SK-N-MC (cell line): ENCODE measurements at regions not wholly inside any gene's neighbourhood (a gene's known extent, or its start where the extent isn't known, plus 50 kb on each side); places are given as distances from the start of the nearest gene placed in this dataset.

Experiments used
- DNase-seq: peaks from one replicate; pipeline ENCODE4 v3.0.0-alpha.2; 2011; ENCODE audit warnings: low read depth, low spot score
- H3K27ac ChIP-seq: fragments of 200-600 bp; sonication (generic); 2 replicates; pipeline ENCODE4 v1.5.1; 2016; ENCODE audit warnings: mixed run types
- H3K36me3 ChIP-seq: fragments of 200-600 bp; sonication (generic); 2 replicates; pipeline ENCODE4 v1.6.1; 2017; ENCODE audit warnings: antibody characterized with exemption, low read length, mixed read lengths; ENCODE audit not compliant: insufficient read depth
- H3K4me3 ChIP-seq: fragments of 200-600 bp; sonication (generic); 2 replicates; pipeline ENCODE4 v1.5.1; 2016
- H3K9ac ChIP-seq: fragments of 200-600 bp; sonication (generic); 2 replicates; pipeline ENCODE4 v1.8.0; 2017; ENCODE audit warnings: mixed run types, mixed read lengths; ENCODE audit not compliant: insufficient read length
- H3K9me3 ChIP-seq: fragments of 200-600 bp; sonication (generic); 2 replicates; pipeline ENCODE4 v1.6.1; 2017; ENCODE audit warnings: low read depth, mild to moderate bottlenecking, antibody characterized with exemption, low read length, moderate library complexity, mixed read lengths
- EZH2 ChIP-seq: fragments of 200-600 bp; sonication (generic); IDR thresholded peaks from one replicate; pipeline ENCODE4 v1.6.1; 2017; ENCODE audit warnings: antibody characterized with exemption
- FOXP2 ChIP-seq: optimal IDR thresholded peaks from 2 replicates; pipeline ENCODE3; 2011; ENCODE audit warnings: mild to moderate bottlenecking, moderate library complexity; ENCODE audit not compliant: insufficient read depth; ENCODE audit errors: extremely low read length, control extremely low read depth
- POLR2AphosphoS5 ChIP-seq: IDR thresholded peaks from 2 replicates; pipeline ENCODE4 v1.6.1; 2012; ENCODE audit warnings: mild to moderate bottlenecking, low read depth, low read length, borderline replicate concordance

DNA sequence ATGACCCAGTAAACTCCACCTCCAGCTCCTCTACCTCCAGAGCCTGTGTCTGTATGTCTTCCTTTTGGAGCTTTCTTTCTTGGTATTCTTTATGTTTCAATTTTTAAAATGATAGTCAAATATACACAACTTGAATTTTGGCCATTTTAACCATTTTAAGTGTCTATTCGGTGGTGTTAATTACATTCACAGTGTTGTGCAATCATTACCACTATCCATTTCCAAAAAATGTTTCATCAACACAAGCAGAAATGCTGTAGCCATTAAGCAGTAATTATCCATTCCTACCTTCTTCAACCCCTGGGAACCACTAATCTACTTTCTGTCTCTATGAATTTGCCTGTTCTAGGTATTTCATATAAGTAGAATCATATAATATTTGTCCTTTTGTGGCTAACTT, 194.5 kb upstream of the TSC22D2 start:
- no peak overlapping the region for H3K9ac ChIP-seq
- H3K27ac ChIP-seq: no peak overlapping the region
- TF ChIP-seq EZH2 (no peak), FOXP2 (no peak), POLR2AphosphoS5 (no peak)
- no peak overlapping the region for H3K4me3 ChIP-seq
- no peaks in the 10 kb centered on the region for H3K36me3 ChIP-seq
- no peak for DNase-seq
- no peaks in the 10 kb centered on the region for H3K9me3 ChIP-seq

- Histone ChIP-seq H3K36me3 (no peaks in the 10 kb centered on the region), H3K4me3 (peak overlapping the region; percentile 28), H3K9me3 (no peaks in the 10 kb centered on the region), H3K27ac (peak overlapping the region; percentile 69), H3K9ac (peak overlapping the region; percentile 63)
- DNase-seq: peak; percentile 44
- TF ChIP-seq FOXP2 (no peak), POLR2AphosphoS5 (no peak), EZH2 (no peak)
Measured at GRCh38 chr3:150210461-150211110, 197.5 kb upstream of the TSC22D2 start.

DNA sequence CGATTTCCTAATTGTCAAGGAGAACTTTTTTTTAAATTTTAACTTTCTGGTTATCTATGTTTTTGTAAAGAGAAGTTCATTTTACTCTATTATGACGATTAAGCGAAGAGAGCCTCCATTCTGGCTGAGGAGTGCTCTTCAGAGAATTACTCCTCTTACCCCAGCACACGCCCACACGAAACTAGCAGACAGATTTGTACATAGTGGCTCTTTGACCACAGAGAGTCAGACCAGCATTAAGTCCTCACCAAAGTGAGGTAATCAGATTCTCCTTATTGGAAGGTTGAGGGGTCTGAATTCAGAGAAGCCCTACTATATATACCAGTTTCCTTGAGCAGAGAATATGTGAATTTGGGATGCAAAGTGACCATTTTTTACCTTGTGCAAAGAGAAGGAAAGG, 204.8 kb upstream of the TSC22D2 start:
- DNase-seq: no peak
- no peak overlapping the region for H3K9ac ChIP-seq
- TF ChIP-seq POLR2AphosphoS5 (no peak), EZH2 (no peak), FOXP2 (no peak)
- no peaks in the 10 kb centered on the region for H3K36me3 ChIP-seq
- no peak overlapping the region for H3K4me3 ChIP-seq
- H3K27ac ChIP-seq: peak overlapping the region; percentile 56; the same call in 1 of the 2 replicates
- H3K9me3 ChIP-seq: no peaks in the 10 kb centered on the region

GRCh38 chr3:150202711-150203110, 205.4 kb upstream of the TSC22D2 start:
- peak overlapping the region; percentile 56; the same call in 1 of the 2 replicates for H3K27ac ChIP-seq
- TF ChIP-seq EZH2 (no peak), POLR2AphosphoS5 (no peak), FOXP2 (no peak)
- DNase-seq: peak; percentile 55
- H3K9ac ChIP-seq: no peak overlapping the region
- H3K36me3 ChIP-seq: no peaks in the 10 kb centered on the region
- peak overlapping the region; percentile 20 for H3K4me3 ChIP-seq
- no peaks in the 10 kb centered on the region for H3K9me3 ChIP-seq

DNA sequence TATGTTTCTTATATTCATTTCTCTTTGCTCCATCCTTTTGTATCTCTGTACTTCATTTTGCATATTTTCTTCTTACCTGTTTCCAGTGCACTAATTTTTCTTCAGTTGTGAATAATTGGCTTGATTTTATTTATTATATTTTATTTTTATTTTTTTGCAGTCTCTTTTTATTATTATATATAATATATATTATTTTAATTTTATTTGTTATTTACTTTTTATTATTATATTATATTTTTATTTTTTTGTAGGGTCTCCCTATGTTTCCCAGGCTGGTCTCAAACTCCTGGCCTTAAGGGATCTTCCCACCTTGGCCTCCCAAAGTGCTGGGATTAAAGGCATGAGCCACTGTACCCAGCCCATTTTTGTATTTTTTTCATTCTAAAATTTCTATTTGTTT, 213.1 kb upstream of the TSC22D2 start:
- no peak overlapping the region for H3K4me3 ChIP-seq
- H3K9ac ChIP-seq: no peak overlapping the region
- DNase-seq: no peak
- TF ChIP-seq FOXP2: no peak
- no peak for TF ChIP-seq EZH2
- no peak for TF ChIP-seq POLR2AphosphoS5
- H3K27ac ChIP-seq: no peak overlapping the region
- no peaks in the 10 kb centered on the region for H3K9me3 ChIP-seq
- no peaks in the 10 kb centered on the region for H3K36me3 ChIP-seq

DNA sequence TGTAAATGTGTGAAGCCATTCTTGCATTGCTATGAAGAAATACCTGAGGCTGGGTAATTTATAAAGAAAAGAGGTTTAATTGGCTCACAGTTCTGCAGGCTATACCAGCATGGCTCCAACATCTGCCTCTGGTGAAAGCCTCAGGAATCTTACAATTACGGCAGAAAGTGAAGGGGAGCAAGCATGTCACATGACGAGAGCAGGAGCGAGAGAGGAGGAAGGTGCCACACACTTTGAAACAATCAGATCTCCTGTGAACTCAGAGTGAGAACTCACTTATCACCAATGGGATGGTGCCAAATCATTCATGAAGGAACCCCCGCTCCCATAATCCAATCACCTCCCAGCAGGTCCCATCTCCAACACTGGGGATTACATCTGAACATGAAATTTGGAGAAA, 213.6 kb upstream of the TSC22D2 start:
- Histone ChIP-seq H3K36me3 (no peaks in the 10 kb centered on the region), H3K27ac (no peak overlapping the region), H3K4me3 (no peak overlapping the region), H3K9ac (no peak overlapping the region), H3K9me3 (no peaks in the 10 kb centered on the region; the same call in 1 of the 2 replicates)
- TF ChIP-seq EZH2: no peak
- TF ChIP-seq FOXP2: no peak
- no peak for TF ChIP-seq POLR2AphosphoS5
- DNase-seq: no peak

GRCh38 chr3:150184426-150185071, 213.9 kb upstream of the PFN2 start:
- TF ChIP-seq EZH2: no peak
- TF ChIP-seq FOXP2: no peak
- TF ChIP-seq POLR2AphosphoS5: no peak
- Histone ChIP-seq H3K27ac (no peak overlapping the region), H3K36me3 (no peaks in the 10 kb centered on the region), H3K4me3 (peak overlapping the region; percentile 77), H3K9me3 (peaks cover 7% of the 10 kb centered on the region; the same call in 1 of the 2 replicates), H3K9ac (no peak overlapping the region)
- no peak for DNase-seq

GRCh38 chr3:150183678-150184425, 213.2 kb upstream of the PFN2 start:
- Histone ChIP-seq H3K9ac (peak overlapping the region; percentile 49), H3K9me3 (0 out of 2 replicates have a peak, but pooled peaks cover 7% of the 10 kb centered on the region), H3K27ac (no peak overlapping the region), H3K4me3 (peak overlapping the region; percentile 77), H3K36me3 (no peaks in the 10 kb centered on the region)
- peak; percentile 34 for DNase-seq
- TF ChIP-seq EZH2 (no peak), FOXP2 (no peak), POLR2AphosphoS5 (no peak)
